Ishikawa (cell line): ENCODE measurements at regions not wholly inside any gene's neighbourhood (a gene's known extent, or its start where the extent isn't known, plus 50 kb on each side); places are given as distances from the start of the nearest gene placed in this dataset.

Experiments
- CEBPB ChIP-seq: IDR thresholded peaks from 2 replicates; pipeline ENCODE4 v1.6.1; 2012
- CREB1 ChIP-seq: IDR thresholded peaks from 2 replicates; pipeline ENCODE4 v1.6.1; 2012; ENCODE audit warnings: low read depth
- EGR1 ChIP-seq: IDR thresholded peaks from 2 replicates; pipeline ENCODE4 v1.6.1; 2012
- EP300 ChIP-seq: IDR thresholded peaks from 2 replicates; pipeline ENCODE4 v1.6.1; 2012; ENCODE audit warnings: borderline replicate concordance
- FOXM1 ChIP-seq: IDR thresholded peaks from 2 replicates; pipeline ENCODE4 v1.6.1; 2012; ENCODE audit warnings: low read depth, borderline replicate concordance
- NFIC ChIP-seq: IDR thresholded peaks from 2 replicates; pipeline ENCODE4 v1.6.1; 2012
- RAD21 ChIP-seq: IDR thresholded peaks from 2 replicates; pipeline ENCODE4 v1.6.1; 2012; ENCODE audit warnings: low read depth
- TAF1 ChIP-seq: IDR thresholded peaks from 2 replicates; pipeline ENCODE4 v1.6.1; 2012; ENCODE audit warnings: low read depth, mild to moderate bottlenecking
- TCF12 ChIP-seq: IDR thresholded peaks from 2 replicates; pipeline ENCODE4 v1.6.1; 2012; ENCODE audit warnings: low read depth
- TEAD4 ChIP-seq: IDR thresholded peaks from 2 replicates; pipeline ENCODE4 v1.6.1; 2012
- USF1 ChIP-seq: IDR thresholded peaks from 2 replicates; pipeline ENCODE4 v1.6.1; 2012
- YY1 ChIP-seq: IDR thresholded peaks from 2 replicates; pipeline ENCODE4 v1.6.1; 2012; ENCODE audit warnings: low read depth
- ZBTB7A ChIP-seq: IDR thresholded peaks from 2 replicates; pipeline ENCODE4 v1.6.1; 2012; ENCODE audit warnings: low read depth
- TF ChIP-seq, protein P1 (sequence below): IDR thresholded peaks from 2 replicates; pipeline ENCODE4 v1.6.1; 2012; ENCODE audit warnings: low read depth, mild to moderate bottlenecking
- TF ChIP-seq, protein P2 (sequence below): IDR thresholded peaks from 2 replicates; pipeline ENCODE4 v1.6.1; 2012

DNA sequence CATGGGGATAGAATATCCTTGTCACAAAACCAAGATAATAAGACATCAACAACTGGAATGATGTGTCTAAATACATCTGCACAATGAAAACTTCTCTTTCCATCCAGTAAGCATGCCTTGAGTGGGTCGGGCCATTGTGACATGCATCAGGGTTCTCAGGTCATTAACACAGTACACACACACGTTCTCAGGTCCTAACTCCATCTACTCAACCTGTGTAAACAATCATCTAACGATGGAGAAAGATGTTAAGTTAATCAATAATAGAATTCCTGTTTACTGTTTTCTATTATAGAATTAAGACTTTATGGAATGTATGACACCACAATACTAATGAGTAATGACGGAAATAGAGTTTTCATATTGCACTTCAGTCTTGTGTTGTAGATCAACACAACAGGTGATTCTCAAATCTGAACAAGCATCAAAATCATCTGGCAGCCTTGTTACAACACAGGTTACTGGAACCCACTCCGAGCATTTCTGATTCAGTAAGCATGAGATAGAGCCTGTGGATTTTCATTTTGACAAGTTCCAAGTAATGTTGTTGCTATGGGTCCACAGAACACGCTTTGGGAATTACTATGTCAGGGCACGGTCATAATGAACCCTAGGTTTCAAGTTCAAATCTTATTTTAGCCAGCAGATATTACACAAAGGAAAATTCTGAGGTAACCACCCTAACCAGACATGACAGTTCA lies 315.8 kb upstream of the TEX13C start:
- TF ChIP-seq TAF1 (no peak), YY1 (no peak)
- TF ChIP-seq, protein P1, sequence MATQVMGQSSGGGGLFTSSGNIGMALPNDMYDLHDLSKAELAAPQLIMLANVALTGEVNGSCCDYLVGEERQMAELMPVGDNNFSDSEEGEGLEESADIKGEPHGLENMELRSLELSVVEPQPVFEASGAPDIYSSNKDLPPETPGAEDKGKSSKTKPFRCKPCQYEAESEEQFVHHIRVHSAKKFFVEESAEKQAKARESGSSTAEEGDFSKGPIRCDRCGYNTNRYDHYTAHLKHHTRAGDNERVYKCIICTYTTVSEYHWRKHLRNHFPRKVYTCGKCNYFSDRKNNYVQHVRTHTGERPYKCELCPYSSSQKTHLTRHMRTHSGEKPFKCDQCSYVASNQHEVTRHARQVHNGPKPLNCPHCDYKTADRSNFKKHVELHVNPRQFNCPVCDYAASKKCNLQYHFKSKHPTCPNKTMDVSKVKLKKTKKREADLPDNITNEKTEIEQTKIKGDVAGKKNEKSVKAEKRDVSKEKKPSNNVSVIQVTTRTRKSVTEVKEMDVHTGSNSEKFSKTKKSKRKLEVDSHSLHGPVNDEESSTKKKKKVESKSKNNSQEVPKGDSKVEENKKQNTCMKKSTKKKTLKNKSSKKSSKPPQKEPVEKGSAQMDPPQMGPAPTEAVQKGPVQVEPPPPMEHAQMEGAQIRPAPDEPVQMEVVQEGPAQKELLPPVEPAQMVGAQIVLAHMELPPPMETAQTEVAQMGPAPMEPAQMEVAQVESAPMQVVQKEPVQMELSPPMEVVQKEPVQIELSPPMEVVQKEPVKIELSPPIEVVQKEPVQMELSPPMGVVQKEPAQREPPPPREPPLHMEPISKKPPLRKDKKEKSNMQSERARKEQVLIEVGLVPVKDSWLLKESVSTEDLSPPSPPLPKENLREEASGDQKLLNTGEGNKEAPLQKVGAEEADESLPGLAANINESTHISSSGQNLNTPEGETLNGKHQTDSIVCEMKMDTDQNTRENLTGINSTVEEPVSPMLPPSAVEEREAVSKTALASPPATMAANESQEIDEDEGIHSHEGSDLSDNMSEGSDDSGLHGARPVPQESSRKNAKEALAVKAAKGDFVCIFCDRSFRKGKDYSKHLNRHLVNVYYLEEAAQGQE = no peak

DNA sequence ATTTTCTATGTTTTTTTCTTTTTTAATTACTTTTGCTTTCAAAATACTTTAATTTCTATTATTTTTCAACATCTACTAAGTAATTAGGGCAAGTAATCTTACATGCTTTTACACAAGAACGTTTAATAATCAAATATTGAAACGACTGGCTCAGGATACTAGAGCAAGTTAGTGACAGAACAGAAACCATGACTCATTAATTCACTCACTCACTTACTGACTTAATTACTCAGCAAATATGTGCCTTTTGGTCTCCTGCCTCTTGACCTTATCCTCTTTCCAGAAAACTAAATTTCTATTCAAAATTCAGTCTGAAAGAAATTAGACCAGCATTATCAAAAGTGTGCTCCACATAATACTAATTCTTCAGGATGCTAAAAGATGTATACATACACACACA lies 314.9 kb upstream of the TEX13C start:
- TF ChIP-seq FOXM1 = no peak
- TF ChIP-seq, protein P2, sequence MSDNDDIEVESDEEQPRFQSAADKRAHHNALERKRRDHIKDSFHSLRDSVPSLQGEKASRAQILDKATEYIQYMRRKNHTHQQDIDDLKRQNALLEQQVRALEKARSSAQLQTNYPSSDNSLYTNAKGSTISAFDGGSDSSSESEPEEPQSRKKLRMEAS = no peak
- no peak for TF ChIP-seq TCF12
- TF ChIP-seq EP300 = no peak
- no peak for TF ChIP-seq TAF1
- TF ChIP-seq CREB1 = no peak
- TF ChIP-seq, protein P1 = no peak
- no peak for TF ChIP-seq USF1
- no peak for TF ChIP-seq RAD21
- no peak for TF ChIP-seq TEAD4
- TF ChIP-seq ZBTB7A = no peak
- no peak for TF ChIP-seq NFIC
- no peak for TF ChIP-seq YY1

GRCh38 chrX:125005863-125006262 lies 313.8 kb upstream of the TEX13C start:
- no peak for TF ChIP-seq RAD21
- no peak for TF ChIP-seq EGR1
- TF ChIP-seq TEAD4 = no peak
- TF ChIP-seq ZBTB7A = no peak
- no peak for TF ChIP-seq EP300
- no peak for TF ChIP-seq CEBPB
- TF ChIP-seq USF1 = no peak
- TF ChIP-seq TAF1 = no peak
- no peak for TF ChIP-seq CREB1
- no peak for TF ChIP-seq FOXM1
- TF ChIP-seq, protein P1 = no peak
- TF ChIP-seq NFIC = no peak
- TF ChIP-seq, protein P2 = no peak

DNA sequence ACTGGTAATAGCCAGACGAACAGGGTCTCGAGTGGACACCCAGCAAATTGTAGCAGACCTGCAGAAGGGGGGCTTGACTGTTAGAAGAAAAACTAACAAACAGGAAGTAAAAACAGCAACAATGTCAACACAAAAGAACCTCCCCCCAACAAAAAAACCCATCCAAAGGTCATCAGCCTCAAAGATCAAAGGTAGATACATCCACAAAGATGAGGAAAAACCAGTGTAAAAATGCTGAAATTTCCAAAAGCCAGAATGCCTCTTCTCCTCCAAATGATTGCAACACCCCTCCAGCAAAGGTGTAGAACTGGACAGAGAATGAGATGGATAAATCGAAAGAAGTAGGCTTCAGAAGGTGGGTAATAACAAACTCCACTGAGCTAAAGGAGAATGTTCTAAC lies 313.0 kb upstream of the TEX13C start:
- TF ChIP-seq NFIC = no peak
- no peak for TF ChIP-seq ZBTB7A
- TF ChIP-seq CREB1 = no peak
- no peak for TF ChIP-seq EGR1

DNA sequence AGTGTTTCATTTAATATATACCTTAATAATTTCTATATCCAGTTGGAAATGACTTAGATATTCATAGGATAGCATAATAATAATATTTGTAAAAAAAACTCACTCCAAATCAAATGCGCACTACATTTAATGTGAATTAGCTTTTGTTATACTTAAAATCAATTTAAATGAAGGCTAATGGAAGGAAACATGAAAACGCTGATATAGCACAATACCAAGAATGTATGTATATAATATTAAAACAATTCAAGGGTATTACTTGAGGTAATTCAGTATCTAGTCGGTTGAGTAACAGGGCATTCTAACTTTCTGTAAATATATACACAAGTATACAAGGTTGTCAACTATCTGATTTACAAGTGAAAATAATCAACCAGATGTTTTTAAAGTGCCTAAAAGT lies 307.1 kb upstream of the TEX13C start:
- no peak for TF ChIP-seq TAF1
- no peak for TF ChIP-seq EP300
- no peak for TF ChIP-seq YY1
- TF ChIP-seq, protein P2 = no peak
- no peak for TF ChIP-seq NFIC
- TF ChIP-seq ZBTB7A = no peak
- no peak for TF ChIP-seq FOXM1
- TF ChIP-seq USF1 = no peak
- TF ChIP-seq TEAD4 = no peak
- TF ChIP-seq, protein P1 = no peak
- TF ChIP-seq TCF12 = no peak
